Spleen (tissue), 7 donors: ENCODE measurements at regions not wholly inside any gene's neighbourhood (a gene's known extent, or its start where the extent isn't known, plus 50 kb on each side); places are given as distances from the start of the nearest gene placed in this dataset.

Experiments used
- POLR2A ChIP-seq, 3 donors: fragments of 450-650 bp; IDR thresholded peaks; one replicate each; pipeline ENCODE4 v1.5.1; 2017; ENCODE audit warnings: antibody characterized with exemption in 3 of 3, mild to moderate bottlenecking in 1 of 3
- POLR2AphosphoS5 ChIP-seq, 3 donors: sonication (generic); formaldehyde crosslinking; IDR thresholded peaks; one replicate each; pipeline ENCODE4 v1.5.1; 2017; ENCODE audit warnings: antibody characterized with exemption in 3 of 3
- TF ChIP-seq, protein P1 (sequence below), 11 experiments: fragments of 200-600 bp in 7 of 11; fragments of 450-650 bp in 4 of 11; sonication (generic) in 4 of 11; IDR thresholded peaks in 8 of 11; conservative IDR thresholded peaks in 3 of 11; 1 replicate in 7 of 11; 2 replicates in 4 of 11; pipeline versions ENCODE4 v1.4.0 to v1.8.0; 2016 to 2021; ENCODE audit warnings: antibody characterized with exemption in 11 of 11, inconsistent platforms in 4 of 11, mild to moderate bottlenecking in 1 of 11
- donor health status: DM: no; HTN: no; CAD: no; lungs with moderate emphysema.
- donor health status: DM: no; HTN: no; CAD: no.
- donor health status: DM: no; HTN: no; CAD: no.

DNA sequence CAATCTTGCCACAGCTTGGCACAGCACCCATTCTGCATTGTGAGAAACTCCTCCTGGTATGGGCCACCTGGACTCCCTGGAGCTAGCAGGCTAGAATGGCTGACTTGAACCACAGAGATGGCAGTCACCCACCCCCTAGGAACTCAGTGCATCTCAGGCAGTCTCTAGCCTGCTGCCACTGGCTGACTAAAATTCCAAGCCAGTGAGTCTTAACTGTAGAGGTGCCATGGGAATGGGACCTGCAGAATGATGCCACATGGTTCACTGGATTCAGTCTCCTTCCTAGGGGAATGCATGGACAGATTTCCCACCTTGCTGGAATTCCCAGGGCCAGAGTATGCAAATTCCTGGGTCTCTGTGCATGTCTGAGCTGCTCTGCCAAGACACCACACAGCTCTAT, 382.9 kb downstream of the MAN2A1 start:
- TF ChIP-seq, protein P1, sequence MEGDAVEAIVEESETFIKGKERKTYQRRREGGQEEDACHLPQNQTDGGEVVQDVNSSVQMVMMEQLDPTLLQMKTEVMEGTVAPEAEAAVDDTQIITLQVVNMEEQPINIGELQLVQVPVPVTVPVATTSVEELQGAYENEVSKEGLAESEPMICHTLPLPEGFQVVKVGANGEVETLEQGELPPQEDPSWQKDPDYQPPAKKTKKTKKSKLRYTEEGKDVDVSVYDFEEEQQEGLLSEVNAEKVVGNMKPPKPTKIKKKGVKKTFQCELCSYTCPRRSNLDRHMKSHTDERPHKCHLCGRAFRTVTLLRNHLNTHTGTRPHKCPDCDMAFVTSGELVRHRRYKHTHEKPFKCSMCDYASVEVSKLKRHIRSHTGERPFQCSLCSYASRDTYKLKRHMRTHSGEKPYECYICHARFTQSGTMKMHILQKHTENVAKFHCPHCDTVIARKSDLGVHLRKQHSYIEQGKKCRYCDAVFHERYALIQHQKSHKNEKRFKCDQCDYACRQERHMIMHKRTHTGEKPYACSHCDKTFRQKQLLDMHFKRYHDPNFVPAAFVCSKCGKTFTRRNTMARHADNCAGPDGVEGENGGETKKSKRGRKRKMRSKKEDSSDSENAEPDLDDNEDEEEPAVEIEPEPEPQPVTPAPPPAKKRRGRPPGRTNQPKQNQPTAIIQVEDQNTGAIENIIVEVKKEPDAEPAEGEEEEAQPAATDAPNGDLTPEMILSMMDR (IDR thresholded peaks at IDR 0.05 in 8 of 11, conservative IDR thresholded peaks at IDR 0.05 in 3 of 11): no peak
- TF ChIP-seq POLR2AphosphoS5 (IDR thresholded peaks at IDR 0.05): no peak
- TF ChIP-seq POLR2A (IDR thresholded peaks at IDR 0.05): no peak
